HG03439 (cell line): ENCODE measurements at regions not wholly inside any gene's neighbourhood (a gene's known extent, or its start where the extent isn't known, plus 50 kb on each side); places are given as distances from the start of the nearest gene placed in this dataset.
"Not testable (repeated sequence)": the region's sequence is repeated elsewhere in the genome, so short reads cannot be mapped to it uniquely, and the experiment has no call there.

Experiments used
- ATAC-seq: cut with Tn5 transposase; IDR thresholded peaks from one replicate; pipeline ENCODE4 v1.9.1; 2021; ENCODE audit warnings: mild to moderate bottlenecking, moderate library complexity; ENCODE audit not compliant: unreplicated experiment

DNA sequence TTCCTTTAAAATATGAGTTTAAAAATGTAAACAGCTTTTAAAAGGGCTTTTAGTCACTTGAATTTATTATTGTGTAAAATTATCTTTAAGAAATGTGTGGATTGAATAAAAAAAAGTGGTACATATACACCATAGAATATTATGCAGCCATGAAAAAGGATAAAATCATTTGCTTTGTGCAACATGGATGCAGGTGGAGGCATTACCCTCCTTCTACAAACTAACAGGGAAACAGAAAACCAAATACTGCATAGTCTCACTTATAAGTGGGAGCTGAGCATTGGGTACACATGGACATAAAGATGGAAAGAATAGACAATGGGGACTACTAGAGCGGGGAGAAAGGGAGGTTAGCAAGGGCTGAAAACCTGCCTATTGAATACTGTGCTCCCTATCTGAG lies 999.3 kb downstream of the SLITRK5 start:
- ATAC-seq: no peak

DNA sequence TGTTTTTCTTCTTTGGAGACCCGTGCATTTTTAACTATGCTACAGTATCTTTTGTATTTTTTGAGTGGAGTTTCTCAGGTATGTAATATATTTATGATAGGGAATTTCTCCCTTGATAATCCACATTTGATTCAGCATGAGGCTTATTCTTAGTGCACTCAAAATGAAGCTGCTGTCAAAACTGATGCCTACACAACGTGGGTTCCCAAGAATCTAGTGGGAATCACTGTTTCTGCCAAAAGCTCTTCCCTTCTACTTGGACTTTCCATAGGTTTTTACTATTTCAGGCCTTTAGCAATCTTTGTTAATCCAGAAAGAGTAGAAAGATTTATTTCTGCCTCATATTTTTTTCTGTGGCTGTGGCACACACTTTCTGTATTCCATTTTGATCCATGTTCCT lies 1003.7 kb downstream of the SLITRK5 start:
- no peak for ATAC-seq

DNA sequence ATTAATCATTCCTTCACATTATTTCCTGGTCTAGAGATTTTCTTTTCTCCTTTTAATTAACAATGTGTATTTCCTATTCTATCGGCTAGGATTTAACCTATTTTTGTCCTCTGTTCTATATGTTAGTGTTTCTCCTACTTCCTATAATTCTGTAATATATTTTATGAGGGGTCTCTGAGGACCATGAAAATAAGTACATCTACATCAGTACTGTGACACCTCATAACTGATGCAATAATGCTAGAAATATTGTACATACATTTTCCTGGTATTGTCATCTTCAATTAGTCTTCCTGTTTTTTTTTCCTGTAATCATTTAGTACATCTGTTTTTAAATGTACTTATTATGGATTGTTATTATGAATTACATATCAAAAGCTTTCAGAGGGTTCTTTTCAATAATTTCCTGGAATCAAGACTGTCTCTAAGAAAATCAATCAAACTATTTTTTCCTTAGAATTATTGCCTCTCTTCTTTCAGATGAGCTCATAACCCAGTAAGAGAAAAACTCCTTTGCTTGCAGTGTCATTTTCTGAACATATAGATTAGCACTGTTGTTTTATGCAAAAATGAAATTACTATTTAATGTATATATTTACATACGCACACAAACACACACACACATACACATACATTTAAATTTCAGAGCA lies 1004.3 kb downstream of the SLITRK5 start:
- no peak for ATAC-seq

- no peak for ATAC-seq
These were observed 1004.8 kb downstream of the SLITRK5 start for GRCh38 chr13:88676016-88676415.

DNA sequence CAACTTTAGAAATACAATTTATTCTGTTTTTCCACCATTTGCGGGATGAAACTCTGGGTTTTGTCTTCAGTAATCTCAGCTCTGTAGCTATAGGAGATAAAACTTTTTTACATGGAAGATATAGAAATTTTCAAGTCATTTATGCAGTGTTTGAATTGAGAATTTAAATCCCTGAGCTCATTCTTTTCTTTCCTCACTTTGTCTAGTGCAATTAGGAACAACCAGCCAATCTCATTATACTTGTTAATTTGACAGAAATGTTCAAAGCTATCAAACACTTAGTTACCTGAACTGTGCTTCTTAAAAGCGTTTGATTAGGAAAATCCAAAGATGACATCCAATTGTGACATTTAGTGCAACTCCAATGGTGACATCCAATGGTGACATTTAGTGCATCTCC lies 1014.3 kb downstream of the SLITRK5 start:
- no peak for ATAC-seq

- ATAC-seq: no peak
These were observed 1030.4 kb downstream of the SLITRK5 start for GRCh38 chr13:88701551-88701950.

DNA sequence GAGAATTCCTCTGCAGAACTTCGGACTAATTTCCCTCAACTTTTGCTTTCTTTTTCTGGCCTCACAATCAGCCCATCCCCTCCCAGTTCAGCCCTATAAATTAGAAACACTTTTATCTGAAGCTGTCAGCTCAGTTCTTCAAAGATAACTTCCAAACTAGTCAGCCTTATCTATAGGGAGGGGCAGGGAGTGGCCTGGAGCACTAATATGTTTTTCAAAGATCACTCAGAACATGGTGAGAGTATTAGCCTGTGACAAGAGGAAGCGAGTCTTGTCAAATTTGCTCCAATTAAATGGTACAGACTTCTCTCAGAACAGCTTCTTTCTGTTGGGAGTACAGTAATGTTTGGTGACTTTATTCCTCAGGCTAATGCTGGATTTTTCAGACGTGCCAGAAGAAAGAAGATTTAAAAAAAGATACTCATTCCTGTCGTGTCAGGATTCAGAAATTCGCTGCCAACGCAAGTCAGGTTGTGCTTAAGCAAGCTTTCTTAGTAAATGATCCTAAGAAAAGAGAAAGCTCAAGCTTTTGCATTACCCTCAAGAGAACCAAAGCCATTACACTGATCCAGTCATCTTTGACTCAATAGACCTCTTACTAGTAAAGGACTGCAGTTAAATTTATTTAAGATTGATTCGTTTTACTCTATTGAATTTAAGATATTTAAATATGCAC lies 1033.6 kb downstream of the SLITRK5 start:
- no peak for ATAC-seq

DNA sequence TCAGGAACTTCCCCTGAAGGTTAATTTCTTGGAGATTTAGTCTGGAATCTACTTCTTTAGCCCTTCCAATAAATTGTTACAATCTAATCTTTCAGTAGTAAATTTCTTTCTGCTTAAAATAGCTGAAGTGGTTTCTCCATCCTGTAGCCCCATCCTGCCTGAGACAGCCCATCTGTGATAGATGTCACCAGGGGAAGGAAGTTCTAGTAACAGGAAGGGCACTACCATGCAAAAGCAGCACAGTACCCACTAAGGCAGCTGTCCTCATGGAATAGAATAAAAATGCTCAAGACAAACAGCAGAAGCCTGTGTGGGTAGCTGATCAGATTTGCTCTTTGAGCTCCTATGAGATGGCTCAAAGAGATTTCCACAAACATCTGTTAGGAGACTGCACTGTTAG lies 1036.5 kb downstream of the SLITRK5 start:
- no peak for ATAC-seq

DNA sequence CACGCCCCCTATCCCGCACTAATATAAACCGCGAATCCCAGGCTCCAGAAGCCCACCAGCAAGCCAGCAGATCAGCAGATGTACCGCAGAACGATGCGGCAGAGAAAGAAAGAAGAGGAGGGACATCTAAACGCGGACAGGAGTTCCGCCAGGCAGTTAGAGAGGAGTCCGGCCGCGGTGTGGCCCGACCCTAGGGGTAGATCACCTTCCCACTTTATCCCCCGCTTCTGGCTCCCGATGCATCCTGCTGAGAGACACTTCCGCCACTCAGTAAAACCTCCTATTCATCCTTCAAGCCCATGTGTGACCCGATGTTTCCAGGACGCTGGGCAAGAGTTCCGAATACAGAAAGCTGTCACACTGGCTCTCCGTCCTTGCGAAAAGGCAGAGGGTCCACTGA lies 1046.8 kb downstream of the SLITRK5 start:
- ATAC-seq: no peak

DNA sequence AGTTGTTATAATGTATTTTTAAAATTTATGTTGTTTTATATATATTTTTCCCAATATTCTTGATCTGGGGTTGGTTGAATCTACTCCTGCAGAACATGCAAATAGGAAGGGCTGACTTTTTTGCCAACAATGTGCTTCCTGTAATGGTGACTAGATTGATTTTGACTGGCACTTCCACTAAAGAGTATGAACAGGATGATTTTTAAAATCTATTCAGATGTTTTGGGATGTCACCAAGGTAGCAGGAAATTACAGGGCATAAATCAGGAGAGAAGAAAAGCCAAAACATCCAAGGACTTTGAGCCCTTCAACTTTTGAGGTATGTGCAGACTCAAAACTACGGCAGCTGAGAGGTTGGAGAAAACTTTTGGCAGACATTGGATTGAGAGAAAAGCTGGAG lies 1047.6 kb downstream of the SLITRK5 start:
- ATAC-seq: no peak

DNA sequence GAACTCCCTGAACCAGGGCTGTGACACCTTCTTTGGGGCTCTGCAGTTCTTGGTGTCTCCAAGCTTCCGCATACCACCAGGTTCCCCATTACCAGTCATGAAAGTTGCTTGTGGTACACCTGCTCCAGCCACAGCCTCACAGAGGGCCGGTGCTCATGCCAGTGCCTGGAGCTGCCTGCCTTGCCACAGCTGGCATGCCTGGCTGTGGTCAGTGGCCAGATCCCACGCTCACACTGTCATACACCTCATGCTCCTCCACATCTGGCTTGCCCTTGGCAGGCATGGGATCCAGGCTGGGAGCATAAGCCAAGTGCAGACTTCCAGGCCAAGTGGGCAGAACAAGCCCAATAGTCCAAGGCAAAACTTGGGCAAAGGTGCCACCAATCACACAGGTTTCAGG lies 1054.9 kb downstream of the SLITRK5 start:
- no peak for ATAC-seq

DNA sequence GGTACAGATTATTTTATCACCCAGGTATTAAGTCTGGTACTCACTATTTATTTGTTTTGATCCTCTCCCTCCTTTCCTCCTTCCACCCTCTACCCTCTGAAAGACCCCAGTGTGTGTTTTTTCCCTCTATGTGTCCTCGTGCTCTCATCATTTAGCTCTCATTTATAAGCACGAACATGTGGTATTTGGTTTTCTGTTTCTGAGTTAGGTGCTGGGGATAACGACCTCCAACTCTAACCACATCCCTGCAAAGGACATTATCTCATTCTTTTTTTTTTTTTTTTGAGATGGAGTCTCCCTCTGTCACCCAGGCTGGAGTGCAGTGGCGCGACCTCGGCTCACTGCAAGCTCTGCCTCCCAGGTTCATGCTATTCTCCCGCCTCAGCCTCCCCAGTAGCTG lies 1056.1 kb downstream of the SLITRK5 start:
- not testable (repeated sequence) for ATAC-seq

- ATAC-seq: no peak
These were observed 1058.4 kb downstream of the SLITRK5 start for GRCh38 chr13:88729605-88730004.

DNA sequence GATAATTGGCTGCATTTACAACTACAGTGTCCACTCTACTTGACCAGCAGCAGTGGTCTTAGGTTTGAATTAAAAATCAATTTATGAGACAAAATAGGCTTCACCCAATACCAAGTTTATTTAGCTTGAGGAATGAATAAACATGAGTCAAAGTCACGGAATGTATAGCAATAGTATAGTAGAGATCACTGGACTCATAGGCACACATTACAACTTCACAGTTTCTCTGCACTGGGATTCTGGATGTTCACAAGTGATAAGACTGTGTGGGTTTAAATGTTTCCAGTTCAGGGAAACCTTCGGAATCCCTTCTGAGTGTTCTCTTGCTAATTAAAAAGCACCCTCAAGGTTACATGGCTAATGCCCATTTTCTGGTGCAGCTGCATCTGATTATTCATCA lies 1064.9 kb downstream of the SLITRK5 start:
- no peak for ATAC-seq

DNA sequence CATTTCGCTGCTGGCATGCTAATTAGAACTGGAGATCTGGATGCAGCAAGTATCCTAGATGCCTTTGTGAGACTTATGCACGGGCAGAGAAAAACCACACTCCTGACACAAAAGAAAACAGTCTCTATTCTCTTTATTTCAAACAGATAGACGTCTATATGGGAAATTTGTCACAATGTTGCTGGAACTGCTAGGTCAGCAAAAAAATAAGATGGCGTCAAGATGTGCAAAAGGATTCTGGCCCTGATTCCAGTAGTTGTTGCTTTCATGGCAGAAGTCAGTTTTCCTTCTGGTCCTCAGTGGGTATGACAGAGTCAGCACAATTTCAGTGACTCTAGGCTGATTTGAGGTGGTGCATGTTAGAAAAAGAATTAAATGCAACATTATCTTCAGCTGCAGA lies 1068.0 kb downstream of the SLITRK5 start:
- no peak for ATAC-seq

- no peak for ATAC-seq
These were observed 1073.1 kb downstream of the SLITRK5 start for GRCh38 chr13:88744289-88744688.

GRCh38 chr13:88745011-88745410 lies 1073.8 kb downstream of the SLITRK5 start:
- ATAC-seq: no peak

GRCh38 chr13:88752041-88752440 lies 1080.9 kb downstream of the SLITRK5 start:
- no peak for ATAC-seq

- ATAC-seq: no peak
These were observed 1083.0 kb downstream of the SLITRK5 start for GRCh38 chr13:88754141-88754540.

GRCh38 chr13:88761145-88761544 lies 1090.0 kb downstream of the SLITRK5 start:
- ATAC-seq: no peak

GRCh38 chr13:88764103-88764502 lies 1092.9 kb downstream of the SLITRK5 start:
- ATAC-seq: no peak

DNA sequence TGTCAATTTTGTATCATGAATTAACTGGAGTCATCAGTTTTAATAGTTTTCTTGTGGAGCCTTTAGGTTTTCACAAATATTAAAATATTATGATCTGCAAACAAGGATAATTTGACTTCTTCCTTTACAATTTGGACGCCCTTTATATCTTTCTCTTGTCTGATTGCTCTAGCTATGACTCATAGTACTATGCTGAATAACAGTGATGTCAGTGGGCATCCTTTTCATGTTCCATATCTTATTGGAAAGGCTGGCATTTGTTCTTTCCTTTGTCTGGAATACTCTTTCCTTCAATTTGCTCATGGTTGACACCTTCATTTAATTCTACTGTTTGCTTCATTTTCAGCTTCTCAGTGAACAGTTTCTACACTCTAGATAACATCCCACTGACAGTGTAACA lies 1129.3 kb downstream of the SLITRK5 start:
- ATAC-seq: no peak

- ATAC-seq: no peak
These were observed 1130.2 kb downstream of the SLITRK5 start for GRCh38 chr13:88801361-88801760.
